NOMO-1 treated with dmso at 0.1 percent for 144 hours (cell line): ENCODE measurements at regions not wholly inside any gene's neighbourhood (a gene's known extent, or its start where the extent isn't known, plus 50 kb on each side); places are given as distances from the start of the nearest gene placed in this dataset.
"Not testable (repeated sequence)": the region's sequence is repeated elsewhere in the genome, so short reads cannot be mapped to it uniquely, and the experiment has no call there.

ENCODE experiments used
- DNase-seq: peaks from one replicate; lab custom pipeline; 2025; ENCODE audit not compliant: unreplicated experiment; lab: John Stamatoyannopoulos, UW

DNA sequence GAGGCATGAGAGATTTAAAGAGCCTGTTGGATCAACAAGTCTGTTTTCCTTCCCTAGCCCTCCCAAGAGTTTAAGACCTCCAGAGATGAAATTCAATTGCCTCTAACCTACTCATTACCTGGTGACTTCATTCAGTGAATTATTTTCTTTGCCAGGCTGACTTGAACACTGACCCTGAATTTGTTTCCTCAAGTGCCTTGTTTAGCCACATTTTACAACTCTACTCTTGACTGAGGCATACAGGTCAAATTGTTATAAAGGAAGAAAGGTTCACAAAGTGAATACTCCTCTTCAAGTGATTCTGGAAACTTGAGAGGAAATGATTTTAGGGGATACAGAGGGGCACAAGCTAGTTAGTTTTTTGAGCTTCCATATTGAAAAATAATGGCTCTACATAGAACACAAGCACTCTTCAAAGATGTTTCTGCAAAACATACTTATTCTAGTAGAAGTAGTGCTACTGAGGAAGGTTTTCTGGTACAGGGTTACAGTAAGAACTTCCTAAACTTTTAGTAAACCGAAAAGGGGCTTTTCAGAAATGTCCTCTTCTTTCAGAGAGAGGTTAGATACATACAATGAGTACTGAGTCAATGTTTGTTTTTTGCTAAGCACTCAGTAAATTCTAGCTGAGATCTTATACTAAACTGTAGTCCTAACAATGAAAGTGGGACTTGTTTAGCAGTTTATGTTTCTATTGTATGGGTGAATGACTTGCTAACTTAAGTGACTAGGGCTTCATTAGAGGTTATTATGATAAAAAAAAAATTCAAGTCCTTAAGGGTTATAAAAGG, 137.4 kb upstream of the SATB1 start:
- DNase-seq: no peak

- DNase-seq: peak; percentile 6
These were observed 134.2 kb upstream of the SATB1 start for GRCh38 chr3:18559331-18559842.

DNA sequence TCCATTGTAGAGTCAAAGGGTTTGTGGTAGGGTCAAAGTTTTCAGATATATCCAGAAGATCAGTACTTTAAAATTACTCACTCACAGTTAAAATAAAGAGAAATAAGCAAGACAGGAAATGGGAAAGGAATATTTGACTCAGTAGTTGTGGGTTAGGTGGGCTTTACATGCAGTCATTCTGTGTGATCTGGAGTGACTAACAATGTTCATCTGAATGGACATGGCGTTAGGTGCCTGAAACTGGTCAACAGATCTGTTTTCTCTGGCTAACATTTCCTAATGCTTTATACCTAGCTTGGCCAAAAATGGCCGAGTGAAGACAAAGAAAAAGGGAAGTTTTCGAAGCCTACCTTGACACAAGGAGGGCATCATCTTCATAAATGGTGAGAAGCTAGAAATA, 133.4 kb upstream of the SATB1 start:
- no peak for DNase-seq

DNA sequence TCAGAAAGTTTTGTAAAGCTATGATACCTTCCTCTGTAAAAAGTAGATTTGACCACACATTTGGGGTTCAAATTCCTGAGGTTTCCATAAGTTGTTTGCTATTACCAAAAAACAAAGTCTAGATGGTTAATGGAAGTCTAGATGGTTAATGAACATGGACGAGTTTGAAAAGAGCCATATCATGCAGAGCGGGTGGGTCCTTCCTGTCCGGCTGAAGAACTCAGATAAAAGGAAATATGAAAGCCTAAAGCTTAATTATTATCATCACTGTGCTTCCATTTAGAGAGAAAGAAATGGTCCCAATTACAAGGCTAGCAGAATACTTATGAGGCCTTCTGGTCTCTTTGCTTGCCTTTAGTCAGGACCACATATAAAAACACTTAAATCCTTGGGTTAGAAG, 132.1 kb upstream of the SATB1 start:
- no peak for DNase-seq

DNA sequence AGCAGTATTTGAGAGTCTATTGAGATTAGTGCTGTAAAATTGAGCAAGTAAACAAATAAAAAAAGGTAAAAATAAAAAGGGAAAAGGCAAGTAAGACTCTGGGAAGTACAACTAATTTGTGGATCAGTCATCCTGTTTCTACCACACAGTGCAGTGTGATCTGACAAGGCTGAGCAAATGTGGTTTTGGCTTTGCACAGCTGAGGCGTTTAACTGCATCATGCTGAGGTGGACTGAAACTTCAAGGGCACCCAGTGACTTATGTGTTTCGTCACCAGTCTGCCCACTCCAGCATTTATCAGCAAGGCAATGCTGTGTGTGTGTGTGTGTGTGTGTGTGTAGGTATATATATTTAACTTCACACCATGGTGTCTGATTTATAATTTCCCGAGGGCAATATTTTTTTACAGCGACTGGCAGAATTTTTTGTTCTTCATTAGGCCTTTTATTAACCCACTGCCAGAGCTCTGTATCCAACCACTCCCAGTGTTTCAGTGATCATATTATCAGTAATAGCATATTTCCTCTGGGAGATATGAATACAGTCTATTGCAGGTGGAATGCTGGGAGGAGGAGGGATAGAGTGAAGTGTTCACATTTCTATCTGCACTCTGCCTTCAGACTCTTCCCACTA, 131.5 kb upstream of the SATB1 start:
- no peak for DNase-seq

DNA sequence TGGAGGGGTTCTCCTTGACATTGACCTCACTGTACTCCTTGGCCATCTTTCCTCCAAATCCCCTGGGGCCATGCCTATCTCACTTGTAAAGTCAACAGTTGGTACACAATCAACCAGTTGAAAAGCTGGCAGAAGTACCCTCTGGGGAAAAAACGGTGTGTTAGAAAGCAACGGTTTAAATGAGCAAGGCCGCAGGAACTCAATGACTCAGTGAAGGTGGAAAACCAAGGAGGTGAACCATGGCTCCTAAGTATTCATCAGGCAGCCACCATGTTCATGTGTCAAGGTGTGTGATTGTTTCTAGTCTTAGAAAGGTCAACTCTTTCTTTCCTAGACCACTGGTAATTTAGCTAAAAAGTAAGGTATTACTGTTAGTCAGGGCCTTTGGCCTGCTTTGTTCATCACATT, 130.9 kb upstream of the SATB1 start:
- no peak for DNase-seq

DNA sequence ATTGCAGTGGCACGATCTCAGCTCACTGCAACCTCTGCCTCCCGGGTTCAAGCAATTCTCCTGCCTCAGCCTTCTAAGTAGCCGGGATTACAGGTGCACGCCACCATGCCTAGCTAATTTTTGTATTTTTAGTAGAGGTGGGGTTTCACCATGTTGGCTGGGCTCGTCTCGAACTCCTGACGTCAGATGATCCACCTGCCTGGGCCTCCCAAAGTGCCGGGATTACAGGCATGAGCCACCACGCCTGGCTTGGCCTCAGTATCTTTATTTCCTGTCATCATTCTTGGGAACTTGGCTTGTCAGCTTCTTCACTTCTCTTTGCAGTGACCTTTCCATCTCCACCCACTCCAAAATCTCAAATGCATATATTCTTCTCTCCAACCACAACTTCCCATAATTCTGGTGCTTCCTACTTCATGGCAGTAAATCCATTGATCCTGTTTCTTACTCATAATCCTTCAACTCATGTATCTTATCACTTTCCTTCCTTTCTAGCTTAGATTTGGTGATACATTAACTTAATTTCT, 127.5 kb upstream of the SATB1 start:
- DNase-seq: not testable (repeated sequence)

GRCh38 chr3:18546632-18547031, 121.5 kb upstream of the SATB1 start:
- DNase-seq: no peak

GRCh38 chr3:18544146-18544545, 119.0 kb upstream of the SATB1 start:
- DNase-seq: peak; percentile 24

- no peak for DNase-seq
These were observed 113.5 kb upstream of the SATB1 start for GRCh38 chr3:18538463-18539230.

GRCh38 chr3:18533039-18533438, 107.9 kb upstream of the SATB1 start:
- no peak for DNase-seq

GRCh38 chr3:18531662-18532061, 106.5 kb upstream of the SATB1 start:
- DNase-seq: no peak

- no peak for DNase-seq
These were observed 104.5 kb upstream of the SATB1 start for GRCh38 chr3:18529631-18530030.

GRCh38 chr3:18527691-18528090, 102.6 kb upstream of the SATB1 start:
- DNase-seq: no peak

DNA sequence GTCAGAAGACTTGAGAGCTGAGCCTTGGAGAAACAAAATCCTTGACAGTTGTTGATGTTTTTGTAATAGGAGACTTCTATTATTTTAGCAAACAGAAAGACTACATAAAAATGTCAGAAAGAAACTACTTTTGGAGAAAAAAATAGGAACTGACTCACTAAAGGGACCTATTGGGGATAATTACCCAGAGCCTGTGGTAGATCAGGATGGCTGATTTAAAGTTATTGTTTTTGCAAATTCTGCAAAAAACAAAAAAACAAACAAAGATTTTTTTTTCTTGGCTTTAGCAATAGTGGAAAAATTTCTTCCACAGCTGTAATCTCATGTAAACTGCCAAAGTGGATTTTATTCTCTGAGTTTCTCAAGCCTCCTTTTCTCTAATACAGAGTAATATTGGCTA, 101.5 kb upstream of the SATB1 start:
- no peak for DNase-seq

GRCh38 chr3:18516170-18516569, 91.0 kb upstream of the SATB1 start:
- DNase-seq: not testable (repeated sequence)

DNA sequence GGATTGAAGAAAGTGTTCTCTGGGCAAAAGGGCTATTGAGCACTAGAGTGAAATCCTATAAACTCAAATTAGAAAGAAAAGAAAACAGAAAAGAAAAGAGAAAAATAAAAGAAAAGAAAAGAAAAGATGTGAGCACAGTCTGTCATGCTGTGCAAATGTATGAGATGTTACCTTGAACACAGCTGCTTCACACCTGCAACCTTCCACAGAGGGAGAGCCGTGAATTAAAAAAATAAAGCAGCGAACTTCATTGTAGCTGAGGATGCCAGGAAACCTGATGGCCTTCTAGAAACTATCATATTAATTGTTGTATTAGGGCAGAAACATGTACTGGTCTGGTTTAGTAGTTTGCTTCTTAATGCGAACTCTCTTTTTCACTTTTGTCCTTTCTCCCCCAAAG, 88.0 kb upstream of the SATB1 start:
- DNase-seq: no peak

GRCh38 chr3:18512007-18512406, 86.9 kb upstream of the SATB1 start:
- peak; percentile 94 for DNase-seq

DNA sequence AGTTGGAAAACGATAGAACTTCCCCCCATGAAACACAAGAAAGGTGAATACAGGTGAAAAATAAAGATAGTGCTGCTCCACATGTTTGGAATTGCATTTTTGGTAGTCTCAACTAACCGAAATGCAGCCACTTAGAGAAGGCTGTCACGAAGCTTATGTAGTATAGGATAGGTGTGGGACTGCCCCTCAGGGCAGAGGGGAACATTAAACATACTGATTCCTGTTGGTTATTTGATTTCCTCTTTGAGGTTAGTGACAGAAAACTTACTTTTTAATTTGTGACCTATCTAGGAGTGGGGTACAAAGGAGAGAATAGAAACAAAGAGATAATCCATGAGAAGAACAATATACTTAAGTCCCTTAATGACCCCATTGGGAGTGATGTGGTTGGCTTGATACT, 85.8 kb upstream of the SATB1 start:
- DNase-seq: no peak

DNA sequence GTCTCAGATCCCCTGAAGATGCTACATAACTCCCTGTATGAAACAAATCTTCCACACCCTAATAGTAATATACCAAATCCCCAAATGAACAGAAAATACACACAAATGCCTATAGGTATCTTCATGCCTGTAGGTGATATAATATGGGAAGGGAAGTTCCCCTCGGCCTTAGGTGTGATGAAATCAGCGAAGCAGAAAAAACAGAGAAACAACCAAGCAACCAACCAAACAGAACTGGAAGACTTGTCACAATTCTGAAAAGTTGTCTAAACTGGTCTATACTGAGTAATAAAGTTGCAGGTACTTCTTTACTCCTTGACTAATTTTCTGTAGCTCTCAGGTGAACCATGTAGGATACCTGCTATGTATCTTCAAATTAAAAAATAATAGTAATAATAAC, 82.2 kb upstream of the SATB1 start:
- DNase-seq: no peak

GRCh38 chr3:18505056-18505455, 79.9 kb upstream of the SATB1 start:
- no peak for DNase-seq
